Ishikawa (cell line): ENCODE measurements at regions not wholly inside any gene's neighbourhood (a gene's known extent, or its start where the extent isn't known, plus 50 kb on each side); places are given as distances from the start of the nearest gene placed in this dataset.

Experiments used
- CEBPB ChIP-seq: IDR thresholded peaks from 2 replicates; pipeline ENCODE4 v1.6.1; 2012
- CREB1 ChIP-seq: IDR thresholded peaks from 2 replicates; pipeline ENCODE4 v1.6.1; 2012; ENCODE audit warnings: low read depth
- EGR1 ChIP-seq: IDR thresholded peaks from 2 replicates; pipeline ENCODE4 v1.6.1; 2012
- EP300 ChIP-seq: IDR thresholded peaks from 2 replicates; pipeline ENCODE4 v1.6.1; 2012; ENCODE audit warnings: borderline replicate concordance
- FOXM1 ChIP-seq: IDR thresholded peaks from 2 replicates; pipeline ENCODE4 v1.6.1; 2012; ENCODE audit warnings: low read depth, borderline replicate concordance
- NFIC ChIP-seq: IDR thresholded peaks from 2 replicates; pipeline ENCODE4 v1.6.1; 2012
- RAD21 ChIP-seq: IDR thresholded peaks from 2 replicates; pipeline ENCODE4 v1.6.1; 2012; ENCODE audit warnings: low read depth
- TAF1 ChIP-seq: IDR thresholded peaks from 2 replicates; pipeline ENCODE4 v1.6.1; 2012; ENCODE audit warnings: low read depth, mild to moderate bottlenecking
- TCF12 ChIP-seq: IDR thresholded peaks from 2 replicates; pipeline ENCODE4 v1.6.1; 2012; ENCODE audit warnings: low read depth
- TEAD4 ChIP-seq: IDR thresholded peaks from 2 replicates; pipeline ENCODE4 v1.6.1; 2012
- YY1 ChIP-seq: IDR thresholded peaks from 2 replicates; pipeline ENCODE4 v1.6.1; 2012; ENCODE audit warnings: low read depth
- ZBTB7A ChIP-seq: IDR thresholded peaks from 2 replicates; pipeline ENCODE4 v1.6.1; 2012; ENCODE audit warnings: low read depth
- TF ChIP-seq, protein P1 (sequence below): IDR thresholded peaks from 2 replicates; pipeline ENCODE4 v1.6.1; 2012
- TF ChIP-seq, protein P2 (sequence below): IDR thresholded peaks from 2 replicates; pipeline ENCODE4 v1.6.1; 2012; ENCODE audit warnings: low read depth, mild to moderate bottlenecking
- TF ChIP-seq, protein P3 (sequence below): IDR thresholded peaks from 2 replicates; pipeline ENCODE4 v1.6.1; 2012

DNA sequence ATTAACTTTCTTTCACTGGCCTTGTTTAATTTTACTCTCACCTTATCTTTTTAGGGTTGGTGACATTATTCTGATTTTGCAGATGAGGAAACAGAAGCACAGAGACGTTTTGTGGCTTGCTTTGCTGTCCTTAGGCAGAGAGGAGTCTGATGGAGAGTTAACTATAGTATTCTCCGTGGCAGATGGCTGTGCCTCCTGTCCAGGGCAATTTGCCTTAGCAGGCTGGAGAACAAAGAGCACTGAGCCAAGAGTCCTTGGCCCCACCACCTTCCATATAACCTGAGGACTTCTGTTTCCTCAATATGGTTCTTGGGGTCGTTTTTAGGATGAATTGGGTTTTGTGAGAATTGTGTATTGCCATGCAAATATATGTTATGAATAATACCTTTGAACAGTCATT is 71.4 kb upstream of the BACH2 start:
- no peak for TF ChIP-seq TEAD4

DNA sequence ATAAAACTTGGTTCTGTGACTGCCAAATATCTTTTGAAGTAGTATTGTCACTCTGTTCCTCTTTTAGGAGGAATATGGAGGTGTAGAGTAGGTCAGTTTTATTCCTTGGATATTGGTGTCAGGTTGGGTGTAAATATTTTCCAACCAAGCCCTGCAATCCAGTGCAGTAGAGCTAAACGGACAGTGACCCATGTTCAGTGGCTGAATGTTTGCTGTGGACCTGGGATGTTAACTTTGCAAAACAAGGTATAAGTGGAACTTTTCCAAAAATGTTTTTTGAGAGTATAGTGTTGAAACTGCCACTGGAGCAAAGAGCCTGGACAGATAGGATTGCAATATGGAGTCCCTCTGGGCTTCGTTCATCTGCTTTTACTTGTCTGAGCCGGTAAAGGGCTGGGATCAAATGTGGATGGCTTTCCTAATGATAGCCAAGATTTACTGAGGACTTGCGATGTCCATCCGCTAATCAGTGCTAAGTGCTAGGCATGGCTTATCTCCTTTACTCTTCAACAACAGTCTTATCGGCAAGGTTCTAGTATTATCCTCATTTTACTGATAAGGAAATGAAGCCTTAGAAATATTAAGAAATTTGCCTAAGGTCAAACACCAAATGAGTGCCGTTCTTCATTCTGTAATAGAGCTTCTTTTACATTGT is 69.0 kb upstream of the BACH2 start:
- TF ChIP-seq EGR1 (no peak), TAF1 (no peak), EP300 (no peak), ZBTB7A (no peak), TEAD4 (no peak), CREB1 (no peak), NFIC (no peak), YY1 (no peak), CEBPB (no peak), RAD21 (no peak), TCF12 (no peak), FOXM1 (no peak)
- TF ChIP-seq, protein P1, sequence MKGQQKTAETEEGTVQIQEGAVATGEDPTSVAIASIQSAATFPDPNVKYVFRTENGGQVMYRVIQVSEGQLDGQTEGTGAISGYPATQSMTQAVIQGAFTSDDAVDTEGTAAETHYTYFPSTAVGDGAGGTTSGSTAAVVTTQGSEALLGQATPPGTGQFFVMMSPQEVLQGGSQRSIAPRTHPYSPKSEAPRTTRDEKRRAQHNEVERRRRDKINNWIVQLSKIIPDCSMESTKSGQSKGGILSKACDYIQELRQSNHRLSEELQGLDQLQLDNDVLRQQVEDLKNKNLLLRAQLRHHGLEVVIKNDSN: no peak
- TF ChIP-seq, protein P2, sequence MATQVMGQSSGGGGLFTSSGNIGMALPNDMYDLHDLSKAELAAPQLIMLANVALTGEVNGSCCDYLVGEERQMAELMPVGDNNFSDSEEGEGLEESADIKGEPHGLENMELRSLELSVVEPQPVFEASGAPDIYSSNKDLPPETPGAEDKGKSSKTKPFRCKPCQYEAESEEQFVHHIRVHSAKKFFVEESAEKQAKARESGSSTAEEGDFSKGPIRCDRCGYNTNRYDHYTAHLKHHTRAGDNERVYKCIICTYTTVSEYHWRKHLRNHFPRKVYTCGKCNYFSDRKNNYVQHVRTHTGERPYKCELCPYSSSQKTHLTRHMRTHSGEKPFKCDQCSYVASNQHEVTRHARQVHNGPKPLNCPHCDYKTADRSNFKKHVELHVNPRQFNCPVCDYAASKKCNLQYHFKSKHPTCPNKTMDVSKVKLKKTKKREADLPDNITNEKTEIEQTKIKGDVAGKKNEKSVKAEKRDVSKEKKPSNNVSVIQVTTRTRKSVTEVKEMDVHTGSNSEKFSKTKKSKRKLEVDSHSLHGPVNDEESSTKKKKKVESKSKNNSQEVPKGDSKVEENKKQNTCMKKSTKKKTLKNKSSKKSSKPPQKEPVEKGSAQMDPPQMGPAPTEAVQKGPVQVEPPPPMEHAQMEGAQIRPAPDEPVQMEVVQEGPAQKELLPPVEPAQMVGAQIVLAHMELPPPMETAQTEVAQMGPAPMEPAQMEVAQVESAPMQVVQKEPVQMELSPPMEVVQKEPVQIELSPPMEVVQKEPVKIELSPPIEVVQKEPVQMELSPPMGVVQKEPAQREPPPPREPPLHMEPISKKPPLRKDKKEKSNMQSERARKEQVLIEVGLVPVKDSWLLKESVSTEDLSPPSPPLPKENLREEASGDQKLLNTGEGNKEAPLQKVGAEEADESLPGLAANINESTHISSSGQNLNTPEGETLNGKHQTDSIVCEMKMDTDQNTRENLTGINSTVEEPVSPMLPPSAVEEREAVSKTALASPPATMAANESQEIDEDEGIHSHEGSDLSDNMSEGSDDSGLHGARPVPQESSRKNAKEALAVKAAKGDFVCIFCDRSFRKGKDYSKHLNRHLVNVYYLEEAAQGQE: no peak
- TF ChIP-seq, protein P3, sequence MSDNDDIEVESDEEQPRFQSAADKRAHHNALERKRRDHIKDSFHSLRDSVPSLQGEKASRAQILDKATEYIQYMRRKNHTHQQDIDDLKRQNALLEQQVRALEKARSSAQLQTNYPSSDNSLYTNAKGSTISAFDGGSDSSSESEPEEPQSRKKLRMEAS: no peak

DNA sequence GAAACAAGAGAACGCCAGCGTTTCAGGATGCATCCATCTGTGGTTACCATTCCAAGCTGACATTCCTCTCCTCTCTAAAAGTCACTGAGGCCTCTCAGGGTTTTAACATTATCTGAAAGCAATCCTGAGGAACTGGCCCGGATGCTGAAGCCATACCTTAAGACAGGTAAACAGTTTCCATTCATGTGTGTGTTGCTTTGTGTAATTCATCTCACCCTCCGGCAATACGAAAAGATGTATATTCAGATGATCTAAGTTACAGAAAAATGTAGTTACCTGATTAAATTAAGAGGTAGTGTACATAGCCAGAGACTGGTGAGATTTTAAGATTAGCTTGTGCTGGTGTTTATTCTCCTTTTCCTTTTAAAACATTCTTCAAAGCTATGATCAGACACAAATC is 68.4 kb upstream of the BACH2 start:
- TF ChIP-seq CREB1 (no peak), FOXM1 (no peak), ZBTB7A (no peak), TAF1 (no peak), NFIC (no peak), YY1 (no peak), TEAD4 (no peak), EP300 (no peak), CEBPB (no peak), EGR1 (no peak), TCF12 (no peak), RAD21 (no peak)
- TF ChIP-seq, protein P2: no peak
- TF ChIP-seq, protein P3: no peak
- TF ChIP-seq, protein P1: no peak

DNA sequence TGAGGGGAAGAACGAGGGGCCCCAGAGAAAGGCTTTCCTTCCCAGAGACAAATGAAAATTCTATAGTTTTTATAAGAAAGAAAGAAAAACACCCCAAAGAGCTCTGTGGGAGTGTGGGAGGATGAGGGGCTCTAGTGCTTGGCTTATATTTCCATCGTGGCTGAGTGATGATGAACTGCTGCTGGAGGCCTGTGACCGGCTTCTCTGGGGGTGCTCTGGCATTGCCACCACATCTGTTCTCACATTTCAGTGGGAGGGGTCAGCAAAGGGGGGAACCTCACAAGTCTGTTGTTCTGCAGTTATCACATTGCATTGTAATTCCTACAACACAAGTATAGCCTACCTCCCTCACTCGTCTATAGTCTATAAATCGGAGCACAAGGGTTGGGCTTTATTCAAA is 67.6 kb upstream of the BACH2 start:
- TF ChIP-seq, protein P1: no peak
- no peak for TF ChIP-seq EGR1
- TF ChIP-seq EP300: no peak
- TF ChIP-seq NFIC: no peak
- TF ChIP-seq, protein P2: no peak
- no peak for TF ChIP-seq ZBTB7A
- no peak for TF ChIP-seq RAD21
- TF ChIP-seq TAF1: no peak
- TF ChIP-seq FOXM1: no peak
- TF ChIP-seq TEAD4: no peak
